Subcutaneous abdominal adipose tissue (tissue), 5 donors: ENCODE measurements at regions not wholly inside any gene's neighbourhood (a gene's known extent, or its start where the extent isn't known, plus 50 kb on each side); places are given as distances from the start of the nearest gene placed in this dataset.

Source experiments
- H3K27ac ChIP-seq: one replicate; pipeline ENCODE4 v1.7.0; 2013; ENCODE audit warnings: low read depth, mild to moderate bottlenecking, inconsistent platforms, low read length, moderate library complexity
- H3K27me3 ChIP-seq, 5 donors: one replicate each; pipeline ENCODE4 v1.7.0; 2013; ENCODE audit warnings: low read length in 5 of 5, inconsistent platforms in 1 of 5; ENCODE audit not compliant: control insufficient read depth in 5 of 5, insufficient read depth in 4 of 5
- H3K36me3 ChIP-seq, 5 donors: one replicate each; pipeline ENCODE4 v1.7.0; 2013; ENCODE audit warnings: low read length in 5 of 5; ENCODE audit not compliant: control insufficient read depth in 5 of 5, insufficient read depth in 5 of 5
- H3K4me1 ChIP-seq, 5 donors: one replicate each; pipeline ENCODE4 v1.7.0; 2013; ENCODE audit warnings: low read length in 5 of 5, mild to moderate bottlenecking in 3 of 5, moderate library complexity in 1 of 5; ENCODE audit not compliant: control insufficient read depth in 5 of 5, insufficient read depth in 5 of 5
- H3K4me3 ChIP-seq, 5 donors: one replicate each; pipeline ENCODE4 v1.7.0; 2013; ENCODE audit warnings: low read length in 5 of 5, low read depth in 1 of 5
- H3K9ac ChIP-seq, 5 donors: one replicate each; pipeline ENCODE4 v1.7.0; 2013; ENCODE audit warnings: low read length in 5 of 5, mild to moderate bottlenecking in 4 of 5, moderate library complexity in 3 of 5
- H3K9me3 ChIP-seq, 5 donors: one replicate each; pipeline ENCODE4 v1.7.0; 2013; ENCODE audit warnings: low read length in 5 of 5; ENCODE audit not compliant: control insufficient read depth in 5 of 5
- donor health status: healthy.
- donor health status: healthy.
- donor health status: healthy.
- donor health status: healthy.
- donor health status: healthy.

- Histone ChIP-seq H3K27ac (no peak overlapping the region), H3K9ac (no peak overlapping the region), H3K36me3 (no peaks in the 10 kb centered on the region), H3K4me1 (peaks cover 4 to 30% (median 27%) of the 10 kb centered on the region in 5 donors), H3K9me3 (no peaks in the 10 kb centered on the region), H3K27me3 (no peaks in the 10 kb centered on the region), H3K4me3 (peak overlapping the region in 1 of 5 donors; percentile 22)
Measured at GRCh38 chr2:66236067-66236685, 198.7 kb upstream of the MEIS1 start.

DNA sequence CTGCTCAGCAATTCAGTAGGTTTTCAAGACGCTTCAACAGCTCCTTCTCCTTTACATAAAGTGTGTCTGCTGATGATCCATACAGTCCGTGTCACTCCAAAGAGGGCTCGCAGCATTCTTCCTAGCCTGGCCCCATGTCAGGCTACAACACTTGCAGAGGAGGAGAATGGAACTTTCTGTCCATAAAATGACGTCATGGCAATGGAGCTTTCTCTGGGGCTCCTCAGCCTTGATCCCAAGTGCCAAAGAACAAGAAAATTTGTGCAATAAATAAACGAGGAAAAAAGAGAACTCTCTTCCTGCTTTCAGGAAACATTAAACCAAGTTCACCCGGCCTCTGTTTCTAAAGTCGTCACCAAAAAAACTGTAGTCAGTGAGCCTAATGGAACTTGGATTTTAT, 199.5 kb upstream of the MEIS1 start:
- Histone ChIP-seq H3K27me3 (no peaks in the 10 kb centered on the region), H3K4me1 (peaks cover 4 to 23% (median 20%) of the 10 kb centered on the region in 5 donors), H3K36me3 (no peaks in the 10 kb centered on the region), H3K27ac (no peak overlapping the region), H3K9me3 (no peaks in the 10 kb centered on the region), H3K9ac (no peak overlapping the region), H3K4me3 (no peak overlapping the region)

DNA sequence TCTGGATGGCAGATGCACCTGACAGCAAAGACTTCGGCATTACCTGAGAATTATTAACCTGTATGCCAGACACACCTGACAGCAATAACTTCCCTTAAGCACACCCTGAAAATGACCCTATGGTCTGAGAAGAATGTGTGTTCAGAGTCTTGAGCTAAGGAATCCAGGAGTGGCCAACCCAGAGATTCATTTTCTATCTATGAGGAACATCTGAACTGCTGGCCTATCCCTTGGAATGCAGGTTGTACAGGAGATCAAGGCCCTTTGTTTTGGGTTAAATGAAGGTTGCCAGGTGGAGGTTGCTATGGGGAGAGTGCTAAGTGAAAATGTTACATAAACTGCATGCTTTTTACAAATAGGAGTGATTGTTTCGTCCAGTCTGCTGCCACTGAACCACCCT, 200.9 kb upstream of the MEIS1 start:
- Histone ChIP-seq H3K9ac (no peak overlapping the region), H3K4me1 (peaks cover 0 to 15% (median 10%) of the 10 kb centered on the region in 5 donors), H3K4me3 (no peak overlapping the region), H3K27me3 (no peaks in the 10 kb centered on the region), H3K27ac (no peak overlapping the region), H3K9me3 (no peaks in the 10 kb centered on the region), H3K36me3 (no peaks in the 10 kb centered on the region)

- Histone ChIP-seq H3K9ac (no peak overlapping the region), H3K27ac (no peak overlapping the region), H3K27me3 (no peaks in the 10 kb centered on the region), H3K4me3 (no peak overlapping the region), H3K36me3 (no peaks in the 10 kb centered on the region), H3K4me1 (peaks cover 0 to 10% (median 7%) of the 10 kb centered on the region in 5 donors), H3K9me3 (no peaks in the 10 kb centered on the region)
Measured at GRCh38 chr2:66228128-66228547, 206.8 kb upstream of the MEIS1 start.

GRCh38 chr2:66217039-66217585, 217.8 kb upstream of the MEIS1 start:
- H3K36me3 ChIP-seq = no peaks in the 10 kb centered on the region
- no peaks in the 10 kb centered on the region for H3K9me3 ChIP-seq
- H3K27ac ChIP-seq = no peak overlapping the region
- H3K4me3 ChIP-seq = no peak overlapping the region
- H3K9ac ChIP-seq = no peak overlapping the region
- no peaks in the 10 kb centered on the region for H3K27me3 ChIP-seq
- H3K4me1 ChIP-seq = peaks cover 0 to 7% (median 0%) of the 10 kb centered on the region in 5 donors

DNA sequence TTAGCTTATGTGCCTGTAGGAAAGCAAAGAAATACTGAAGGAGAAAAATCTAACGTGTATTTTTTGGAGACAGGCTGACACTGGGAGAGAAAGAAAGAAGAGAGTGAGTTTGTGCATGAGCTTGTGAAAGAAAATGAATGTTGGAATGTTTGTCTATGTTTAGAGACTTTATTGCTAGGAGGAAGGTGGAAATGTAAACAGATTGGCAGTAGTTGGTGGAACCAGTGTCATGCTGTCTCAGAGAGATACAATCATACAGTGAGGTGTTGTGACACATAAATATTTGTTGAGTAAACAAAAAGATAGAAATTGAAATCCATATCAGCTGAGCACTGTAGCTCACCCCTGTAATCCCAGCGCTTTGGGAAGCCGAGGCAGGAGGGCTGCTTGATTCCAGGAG, 222.2 kb upstream of the MEIS1 start:
- Histone ChIP-seq H3K9ac (no peak overlapping the region), H3K4me3 (no peak overlapping the region), H3K27ac (no peak overlapping the region), H3K9me3 (no peaks in the 10 kb centered on the region), H3K4me1 (peaks cover 0 to 7% (median 0%) of the 10 kb centered on the region in 5 donors), H3K27me3 (no peaks in the 10 kb centered on the region), H3K36me3 (no peaks in the 10 kb centered on the region)

GRCh38 chr2:66202586-66202985, 232.3 kb upstream of the MEIS1 start:
- Histone ChIP-seq H3K27me3 (no peaks in the 10 kb centered on the region), H3K36me3 (no peaks in the 10 kb centered on the region)

DNA sequence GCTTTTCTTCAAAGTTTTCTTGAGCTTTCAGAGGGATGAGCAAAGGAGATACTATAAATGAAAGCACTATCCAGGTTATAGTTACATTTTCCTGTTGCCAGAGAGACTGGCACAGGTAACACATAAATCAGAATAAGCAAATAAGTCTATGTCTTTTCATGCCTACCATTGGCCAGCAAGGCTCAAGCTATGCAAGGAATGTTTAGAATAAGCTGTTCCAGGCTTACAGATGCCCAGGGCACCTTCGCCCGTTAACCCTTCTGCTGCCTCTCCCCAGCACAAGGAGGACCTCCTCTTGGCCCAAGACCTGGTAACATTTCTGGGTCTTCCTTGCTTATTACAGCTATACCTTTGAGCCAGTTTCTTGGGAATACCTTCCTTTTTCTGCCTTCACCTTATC, 233.7 kb upstream of the MEIS1 start:
- no peak overlapping the region for H3K4me3 ChIP-seq
- no peaks in the 10 kb centered on the region for H3K36me3 ChIP-seq
- H3K9ac ChIP-seq = no peak overlapping the region
- H3K27ac ChIP-seq = no peak overlapping the region
- no peaks in the 10 kb centered on the region for H3K27me3 ChIP-seq
- no peaks in the 10 kb centered on the region for H3K4me1 ChIP-seq
- H3K9me3 ChIP-seq = peaks cover 0 to 3% (median 0%) of the 10 kb centered on the region in 5 donors

More at GRCh38 chr2:66202586-66202985, 232.3 kb upstream of the MEIS1 start:
- H3K9ac ChIP-seq = no peak overlapping the region
- H3K9me3 ChIP-seq = peaks cover 0 to 3% (median 0%) of the 10 kb centered on the region in 5 donors
- no peaks in the 10 kb centered on the region for H3K4me1 ChIP-seq
- no peak overlapping the region for H3K27ac ChIP-seq
- no peak overlapping the region for H3K4me3 ChIP-seq

DNA sequence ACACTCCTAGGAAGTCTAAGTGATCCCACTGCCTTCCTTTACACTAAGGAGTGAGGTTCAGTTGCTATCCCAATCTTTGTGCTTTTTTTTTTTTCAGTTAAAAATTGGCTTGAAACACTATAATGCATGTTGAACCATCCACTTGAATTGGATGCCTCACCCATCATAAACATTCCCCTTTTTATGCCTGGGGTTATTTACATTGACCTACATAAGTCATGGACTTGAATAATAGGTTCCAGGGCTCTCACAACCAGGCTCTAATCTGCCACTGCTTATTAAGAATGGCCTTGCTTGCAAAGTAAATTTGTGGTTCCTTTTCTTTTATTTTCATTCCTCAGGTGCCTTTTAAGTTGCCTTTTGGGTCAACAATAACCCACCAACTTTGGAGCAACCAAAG, 236.1 kb upstream of the MEIS1 start:
- peaks cover 0 to 3% (median 0%) of the 10 kb centered on the region in 5 donors for H3K9me3 ChIP-seq
- no peaks in the 10 kb centered on the region for H3K27me3 ChIP-seq
- no peaks in the 10 kb centered on the region for H3K4me1 ChIP-seq
- H3K36me3 ChIP-seq = no peaks in the 10 kb centered on the region
- H3K27ac ChIP-seq = no peak overlapping the region
- no peak overlapping the region for H3K4me3 ChIP-seq
- H3K9ac ChIP-seq = no peak overlapping the region

DNA sequence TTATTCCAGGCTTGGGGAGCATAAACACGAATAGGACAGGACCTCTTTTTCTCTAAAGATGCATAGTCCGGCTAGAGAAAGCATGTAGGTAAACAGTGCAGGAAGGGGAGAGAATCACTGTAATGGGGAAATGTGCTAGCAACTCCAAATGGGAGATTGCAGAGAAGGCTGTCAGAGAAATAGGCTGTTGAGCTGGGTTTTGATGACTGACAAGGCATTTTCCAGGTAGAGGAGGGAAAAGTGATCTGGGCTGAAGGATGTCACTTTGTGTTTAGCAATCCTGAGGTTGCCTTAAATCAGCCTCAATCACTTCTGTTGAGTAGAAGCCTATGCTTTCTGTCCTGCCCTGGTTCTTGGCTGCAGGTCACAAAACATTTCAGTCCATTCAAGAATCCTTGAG, 242.0 kb upstream of the MEIS1 start:
- H3K27ac ChIP-seq = no peak overlapping the region
- no peak overlapping the region for H3K4me3 ChIP-seq
- no peaks in the 10 kb centered on the region for H3K36me3 ChIP-seq
- no peak overlapping the region for H3K9ac ChIP-seq
- peaks cover 0 to 13% (median 8%) of the 10 kb centered on the region in 5 donors for H3K4me1 ChIP-seq
- H3K27me3 ChIP-seq = no peaks in the 10 kb centered on the region
- H3K9me3 ChIP-seq = no peaks in the 10 kb centered on the region
